IPS DF 4.7 (cell line): ENCODE measurements at regions not wholly inside any gene's neighbourhood (a gene's known extent, or its start where the extent isn't known, plus 50 kb on each side); places are given as distances from the start of the nearest gene placed in this dataset.
"Not testable (repeated sequence)": the region's sequence is repeated elsewhere in the genome, so short reads cannot be mapped to it uniquely, and the experiment has no call there.

Experiments used
- DNase-seq: peaks from one replicate; pipeline ENCODE4 v3.0.0-alpha.2; 2013; ENCODE audit warnings: low spot score; ENCODE audit errors: extremely low read depth

DNA sequence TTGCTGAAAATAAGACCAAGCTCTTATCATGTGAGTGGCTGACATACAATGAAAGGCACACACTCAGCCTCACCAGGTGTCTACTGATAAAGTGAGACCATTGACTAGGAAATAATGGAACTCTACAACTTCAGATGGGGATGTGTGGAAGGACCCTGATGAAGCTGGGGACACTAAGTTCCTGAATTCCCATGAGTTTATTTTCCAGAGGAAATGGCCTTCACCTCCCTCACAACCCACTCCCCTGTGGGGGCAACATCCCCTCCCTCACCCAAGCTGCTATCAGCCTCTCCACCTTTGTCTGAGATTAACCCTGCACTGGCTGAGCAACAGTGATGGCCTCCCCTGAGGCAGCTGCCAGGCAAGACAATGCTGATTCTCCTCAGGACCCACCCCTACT, 55.2 kb upstream of the SMARCAD1 start:
- no peak for DNase-seq

DNA sequence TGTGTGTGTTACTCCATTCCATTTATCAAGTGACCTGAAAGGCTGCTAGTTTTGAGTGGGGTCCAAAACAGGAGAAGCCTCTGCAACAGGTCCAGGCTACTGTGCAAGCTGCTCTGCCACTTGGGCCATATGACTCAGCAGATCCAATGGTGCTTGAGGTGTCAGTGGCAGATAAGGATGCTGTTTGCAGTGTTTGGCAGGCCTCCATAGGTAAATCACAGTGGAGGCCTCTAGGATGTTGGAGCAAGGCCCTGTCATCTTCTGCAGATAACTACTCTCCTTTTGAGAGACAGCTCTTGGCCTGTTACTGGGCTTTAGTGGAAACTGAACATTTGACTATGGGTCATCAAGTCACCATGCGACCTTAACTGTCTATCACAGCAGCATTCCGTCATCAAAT, 52.3 kb upstream of the SMARCAD1 start:
- not testable (repeated sequence) for DNase-seq

DNA sequence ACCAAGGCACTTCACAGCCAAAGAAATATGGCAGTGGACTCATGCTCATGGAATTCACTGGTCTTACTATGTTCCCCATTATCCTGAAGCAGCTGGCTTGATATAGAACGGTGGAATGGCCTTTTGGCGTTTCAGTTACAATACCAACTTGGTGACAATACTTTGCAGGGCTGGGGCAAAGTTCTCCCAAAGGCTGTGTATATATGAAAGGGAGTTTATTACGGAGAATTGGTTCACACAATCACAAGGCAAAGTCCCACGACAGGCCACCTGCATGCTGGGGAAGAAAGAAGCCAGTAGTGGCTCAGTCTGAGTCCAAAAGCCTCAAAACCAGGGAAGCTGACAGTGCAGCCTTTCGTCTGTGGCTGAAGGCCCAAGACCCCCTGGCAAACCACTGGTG, 50.8 kb upstream of the SMARCAD1 start:
- no peak for DNase-seq
